ENCODE measurements at regions not wholly inside any gene's neighbourhood (a gene's known extent, or its start where the extent isn't known, plus 50 kb on each side); places are given as distances from the start of the nearest gene placed in this dataset.

- TF ChIP-seq PTBP1 (IDR thresholded peaks at IDR 0.05; ENCODE audit: low read depth, low read length, poor library complexity, severe bottlenecking) (no peak), MIER2 (CRISPR knock-in tag; IDR thresholded peaks at IDR 0.05) (no peak), ZNF264 (CRISPR knock-in tag; IDR thresholded peaks at IDR 0.05) (no peak), KLF15 (CRISPR knock-in tag; IDR thresholded peaks at IDR 0.05; ENCODE audit: borderline replicate concordance) (no peak), ZNF629 (CRISPR knock-in tag; conservative IDR thresholded peaks at IDR 0.05) (peak; percentile 58), CREB1 (IDR thresholded peaks at IDR 0.05) (no peak), CREB1 (CRISPR knock-in tag; IDR thresholded peaks at IDR 0.05) (no peak), ZFP62 (CRISPR knock-in tag; IDR thresholded peaks at IDR 0.05) (no peak), STAT6 (CRISPR knock-in tag; IDR thresholded peaks at IDR 0.05; ENCODE audit: borderline replicate concordance) (no peak), AGO2 (optimal IDR thresholded peaks at IDR 0.05; ENCODE audit: low read depth, low read length) (no peak), GPBP1L1 (CRISPR knock-in tag; IDR thresholded peaks at IDR 0.05) (no peak), JARID2 (CRISPR knock-in tag; IDR thresholded peaks at IDR 0.05; ENCODE audit: insufficient replicate concordance) (no peak), DNMT3B (CRISPR knock-in tag; conservative IDR thresholded peaks at IDR 0.05) (no peak), MXI1 (IDR thresholded peaks at IDR 0.05; ENCODE audit: borderline replicate concordance, low read depth, low read length) (no peak), RAD51 (IDR thresholded peaks at IDR 0.05; ENCODE audit: borderline replicate concordance) (no peak), PHF21A (CRISPR knock-in tag; IDR thresholded peaks at IDR 0.05) (peak; percentile 32; the same call in 1 of the 2 replicates), ZNF142 (CRISPR knock-in tag; IDR thresholded peaks at IDR 0.05) (no peak), MAFK (conservative IDR thresholded peaks at IDR 0.05 in 1 of 2, IDR thresholded peaks at IDR 0.05 in 1 of 2; ENCODE audit: low read length in 2 of 2) (no peak), NFIC (IDR thresholded peaks at IDR 0.05; ENCODE audit: low read length) (0 out of 2 replicates have a peak, but pooled peaks have one; percentile 31), ZNF414 (CRISPR knock-in tag; IDR thresholded peaks at IDR 0.05) (no peak), ZNF354B (CRISPR knock-in tag; IDR thresholded peaks at IDR 0.05) (no peak)
Observed at GRCh38 chr4:103424853-103425252, 226.7 kb upstream of the CENPE start (continued).

All from HepG2 (cell line).